ENCODE measurements at regions not wholly inside any gene's neighbourhood (a gene's known extent, or its start where the extent isn't known, plus 50 kb on each side); places are given as distances from the start of the nearest gene placed in this dataset.

DNA sequence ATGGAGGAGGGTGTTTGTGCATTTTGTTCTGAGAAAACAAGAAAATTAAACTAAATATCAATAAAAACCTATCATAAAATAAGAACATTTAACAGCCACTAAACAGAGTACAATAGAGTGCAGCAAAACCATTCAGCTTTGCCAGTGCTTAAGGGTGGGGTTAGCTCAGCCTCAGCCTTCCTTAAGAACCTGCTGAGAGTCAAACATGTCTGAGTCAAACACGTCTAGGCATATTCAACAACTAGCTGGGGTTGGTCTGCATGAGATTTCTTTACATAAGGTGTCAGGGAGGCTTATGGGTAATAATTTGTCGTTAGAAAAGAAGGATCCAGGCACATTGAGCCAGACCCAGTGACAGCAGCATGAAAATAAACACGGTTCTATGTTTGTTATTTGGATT, 298.2 kb downstream of the SP3 start:
- TF ChIP-seq, protein P1, sequence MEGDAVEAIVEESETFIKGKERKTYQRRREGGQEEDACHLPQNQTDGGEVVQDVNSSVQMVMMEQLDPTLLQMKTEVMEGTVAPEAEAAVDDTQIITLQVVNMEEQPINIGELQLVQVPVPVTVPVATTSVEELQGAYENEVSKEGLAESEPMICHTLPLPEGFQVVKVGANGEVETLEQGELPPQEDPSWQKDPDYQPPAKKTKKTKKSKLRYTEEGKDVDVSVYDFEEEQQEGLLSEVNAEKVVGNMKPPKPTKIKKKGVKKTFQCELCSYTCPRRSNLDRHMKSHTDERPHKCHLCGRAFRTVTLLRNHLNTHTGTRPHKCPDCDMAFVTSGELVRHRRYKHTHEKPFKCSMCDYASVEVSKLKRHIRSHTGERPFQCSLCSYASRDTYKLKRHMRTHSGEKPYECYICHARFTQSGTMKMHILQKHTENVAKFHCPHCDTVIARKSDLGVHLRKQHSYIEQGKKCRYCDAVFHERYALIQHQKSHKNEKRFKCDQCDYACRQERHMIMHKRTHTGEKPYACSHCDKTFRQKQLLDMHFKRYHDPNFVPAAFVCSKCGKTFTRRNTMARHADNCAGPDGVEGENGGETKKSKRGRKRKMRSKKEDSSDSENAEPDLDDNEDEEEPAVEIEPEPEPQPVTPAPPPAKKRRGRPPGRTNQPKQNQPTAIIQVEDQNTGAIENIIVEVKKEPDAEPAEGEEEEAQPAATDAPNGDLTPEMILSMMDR (IDR thresholded peaks at IDR 0.05) = no peak
- TF ChIP-seq ZFX (IDR thresholded peaks at IDR 0.05; ENCODE audit: borderline replicate concordance) = no peak
